DND-41 (cell line): ENCODE measurements at regions not wholly inside any gene's neighbourhood (a gene's known extent, or its start where the extent isn't known, plus 50 kb on each side); places are given as distances from the start of the nearest gene placed in this dataset.

Experiments used
- ATAC-seq: fragments of 200-7000 bp; cut with Tn5 transposase; 3 replicates; pipeline ENCODE4 v1.9.1; 2021; ENCODE audit warnings: low read depth; ENCODE audit not compliant: insufficient read depth
- DNase-seq: peaks from one replicate; pipeline ENCODE4 v3.0.0-alpha.2; 2020
- H2AFZ ChIP-seq: 2 replicates; pipeline ENCODE4 v1.6.0; 2012; ENCODE audit warnings: low read depth, low read length
- H3K27ac ChIP-seq: 2 replicates; pipeline ENCODE4 v1.5.1; 2012; ENCODE audit warnings: low read length, inconsistent platforms
- H3K27me3 ChIP-seq: fragments of 200-600 bp; sonication (generic); 2 replicates; pipeline ENCODE4 v1.6.0; 2012; ENCODE audit warnings: low read length, mild to moderate bottlenecking, inconsistent platforms; ENCODE audit not compliant: insufficient read depth, poor library complexity
- H3K36me3 ChIP-seq: 2 replicates; pipeline ENCODE4 v1.5.1; 2012; ENCODE audit warnings: low read length, inconsistent platforms; ENCODE audit not compliant: insufficient read depth
- H3K4me1 ChIP-seq: 2 replicates; pipeline ENCODE4 v1.5.1; 2012; ENCODE audit warnings: mild to moderate bottlenecking, low read length; ENCODE audit not compliant: insufficient read depth
- H3K4me2 ChIP-seq: 2 replicates; pipeline ENCODE4 v1.6.0; 2012; ENCODE audit warnings: mild to moderate bottlenecking, moderate library complexity, low read length, inconsistent platforms; ENCODE audit not compliant: insufficient read depth
- H3K4me3 ChIP-seq, 2 experiments: fragments of 200-600 bp in 1 of 2; shearing (Covaris generic) in 1 of 2; 2 replicates each; pipeline ENCODE4 v1.5.1; 2012 to 2016; ENCODE audit warnings: inconsistent platforms in 2 of 2, low read length in 2 of 2, mild to moderate bottlenecking in 2 of 2, low read depth in 1 of 2, moderate library complexity in 1 of 2
- H3K79me2 ChIP-seq: 2 replicates; pipeline ENCODE4 v1.6.0; 2012; ENCODE audit warnings: low read length, inconsistent platforms; ENCODE audit not compliant: insufficient read depth
- H3K9ac ChIP-seq: 2 replicates; pipeline ENCODE4 v1.6.0; 2012; ENCODE audit warnings: low read depth, mild to moderate bottlenecking, inconsistent platforms, low read length, moderate library complexity
- H3K9me3 ChIP-seq: 2 replicates; pipeline ENCODE4 v1.5.1; 2012; ENCODE audit warnings: low read length, moderate library complexity, mild to moderate bottlenecking, inconsistent platforms; ENCODE audit not compliant: insufficient read depth, severe bottlenecking
- H4K20me1 ChIP-seq: 2 replicates; pipeline ENCODE4 v1.6.0; 2012; ENCODE audit warnings: low read length; ENCODE audit not compliant: insufficient read depth
- CTCF ChIP-seq: IDR thresholded peaks from 2 replicates; pipeline ENCODE4 v1.5.1; 2012; ENCODE audit warnings: borderline replicate concordance, low read length, moderate library complexity, mild to moderate bottlenecking; ENCODE audit not compliant: poor library complexity, severe bottlenecking; ENCODE audit errors: extremely low read depth
- EZH2 ChIP-seq: IDR thresholded peaks from 3 replicates; pipeline ENCODE4 v1.6.1; 2012; ENCODE audit warnings: borderline replicate concordance, low read depth, mild to moderate bottlenecking, moderate library complexity, low read length, inconsistent platforms; ENCODE audit not compliant: severe bottlenecking

- DNase-seq = no peak
- no peak overlapping the region for H3K27ac ChIP-seq
- ATAC-seq = no peak
- H3K9ac ChIP-seq = no peak overlapping the region
- H3K4me1 ChIP-seq = no peaks in the 10 kb centered on the region
- H3K4me2 ChIP-seq = no peak overlapping the region
- no peaks in the 10 kb centered on the region for H4K20me1 ChIP-seq
- no peaks in the 10 kb centered on the region for H3K9me3 ChIP-seq
- H3K4me3 ChIP-seq = no peak overlapping the region
- H3K79me2 ChIP-seq = no peaks in the 10 kb centered on the region
- H2AFZ ChIP-seq = no peak overlapping the region
- TF ChIP-seq EZH2 (no peak), CTCF (no peak)
- no peaks in the 10 kb centered on the region for H3K27me3 ChIP-seq
- no peaks in the 10 kb centered on the region for H3K36me3 ChIP-seq
Measured at GRCh38 chr1:13947658-13948057, 247.7 kb downstream of the PRDM2 start.

- DNase-seq (no peak), ATAC-seq (no peak)
- H3K27me3 ChIP-seq = no peaks in the 10 kb centered on the region
- no peak overlapping the region for H2AFZ ChIP-seq
- no peaks in the 10 kb centered on the region for H3K9me3 ChIP-seq
- H3K4me3 ChIP-seq = no peak overlapping the region
- H3K27ac ChIP-seq = no peak overlapping the region
- no peaks in the 10 kb centered on the region for H3K4me1 ChIP-seq
- H3K79me2 ChIP-seq = no peaks in the 10 kb centered on the region
- no peaks in the 10 kb centered on the region for H4K20me1 ChIP-seq
- H3K36me3 ChIP-seq = no peaks in the 10 kb centered on the region
- TF ChIP-seq EZH2 (no peak), CTCF (no peak)
- H3K4me2 ChIP-seq = no peak overlapping the region
- H3K9ac ChIP-seq = no peak overlapping the region
Measured at GRCh38 chr1:13948396-13948795, 248.4 kb downstream of the PRDM2 start.

GRCh38 chr1:13948888-13949391 lies 249.0 kb downstream of the PRDM2 start:
- Histone ChIP-seq H3K9ac (no peak overlapping the region), H3K4me1 (no peaks in the 10 kb centered on the region), H3K4me2 (no peak overlapping the region), H2AFZ (no peak overlapping the region), H3K27ac (no peak overlapping the region), H3K27me3 (no peaks in the 10 kb centered on the region), H3K9me3 (no peaks in the 10 kb centered on the region), H3K36me3 (no peaks in the 10 kb centered on the region), H4K20me1 (no peaks in the 10 kb centered on the region), H3K4me3 (no peak overlapping the region), H3K79me2 (no peaks in the 10 kb centered on the region)
- TF ChIP-seq CTCF = no peak
- TF ChIP-seq EZH2 = no peak
- ATAC-seq = no peak
- no peak for DNase-seq

- H3K4me2 ChIP-seq = no peak overlapping the region
- no peaks in the 10 kb centered on the region for H3K4me1 ChIP-seq
- H3K27ac ChIP-seq = no peak overlapping the region
- TF ChIP-seq EZH2 (no peak), CTCF (no peak)
- H3K9me3 ChIP-seq = no peaks in the 10 kb centered on the region
- H4K20me1 ChIP-seq = no peaks in the 10 kb centered on the region
- no peaks in the 10 kb centered on the region for H3K36me3 ChIP-seq
- H3K9ac ChIP-seq = no peak overlapping the region
- no peak overlapping the region for H2AFZ ChIP-seq
- no peaks in the 10 kb centered on the region for H3K79me2 ChIP-seq
- no peaks in the 10 kb centered on the region for H3K27me3 ChIP-seq
- H3K4me3 ChIP-seq = no peak overlapping the region
- no peak for ATAC-seq
- DNase-seq = no peak
Measured at GRCh38 chr1:13949546-13949945, 249.6 kb downstream of the PRDM2 start.
